OCI-LY3 (cell line): ENCODE measurements at regions not wholly inside any gene's neighbourhood (a gene's known extent, or its start where the extent isn't known, plus 50 kb on each side); places are given as distances from the start of the nearest gene placed in this dataset.

Experiments used
- EZH2phosphoT487 ChIP-seq: fragments of 200-600 bp; shearing (Covaris generic); IDR thresholded peaks from 2 replicates; pipeline ENCODE4 v1.6.1; 2018; ENCODE audit warnings: antibody characterized with exemption, mixed run types, low read depth
- TF ChIP-seq, protein P1 (sequence below): fragments of 200-600, 300-600 bp; sonication (generic); IDR thresholded peaks from 2 replicates; pipeline ENCODE4 v1.5.1; 2014; ENCODE audit warnings: antibody characterized with exemption, low read length, low read depth

DNA sequence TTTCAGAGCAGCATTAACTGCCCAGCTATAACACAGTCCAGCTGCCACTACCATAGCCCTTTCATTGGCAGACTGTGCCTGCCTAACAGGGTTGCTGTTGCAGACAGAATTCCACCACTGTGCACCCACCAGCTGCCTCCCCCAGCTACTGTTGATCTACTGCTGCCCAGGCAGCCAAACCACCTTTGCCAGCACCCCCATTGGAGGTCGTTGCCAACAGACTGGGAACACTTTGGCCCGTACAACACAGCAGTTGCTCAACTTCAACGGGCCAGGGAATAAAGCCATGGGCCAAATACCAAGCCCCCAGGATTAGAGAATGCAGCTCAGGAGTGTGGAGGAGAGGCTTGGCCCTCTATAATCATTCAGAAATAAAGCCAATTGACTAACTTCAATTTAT is 473.6 kb downstream of the CDH11 start:
- TF ChIP-seq, protein P1, sequence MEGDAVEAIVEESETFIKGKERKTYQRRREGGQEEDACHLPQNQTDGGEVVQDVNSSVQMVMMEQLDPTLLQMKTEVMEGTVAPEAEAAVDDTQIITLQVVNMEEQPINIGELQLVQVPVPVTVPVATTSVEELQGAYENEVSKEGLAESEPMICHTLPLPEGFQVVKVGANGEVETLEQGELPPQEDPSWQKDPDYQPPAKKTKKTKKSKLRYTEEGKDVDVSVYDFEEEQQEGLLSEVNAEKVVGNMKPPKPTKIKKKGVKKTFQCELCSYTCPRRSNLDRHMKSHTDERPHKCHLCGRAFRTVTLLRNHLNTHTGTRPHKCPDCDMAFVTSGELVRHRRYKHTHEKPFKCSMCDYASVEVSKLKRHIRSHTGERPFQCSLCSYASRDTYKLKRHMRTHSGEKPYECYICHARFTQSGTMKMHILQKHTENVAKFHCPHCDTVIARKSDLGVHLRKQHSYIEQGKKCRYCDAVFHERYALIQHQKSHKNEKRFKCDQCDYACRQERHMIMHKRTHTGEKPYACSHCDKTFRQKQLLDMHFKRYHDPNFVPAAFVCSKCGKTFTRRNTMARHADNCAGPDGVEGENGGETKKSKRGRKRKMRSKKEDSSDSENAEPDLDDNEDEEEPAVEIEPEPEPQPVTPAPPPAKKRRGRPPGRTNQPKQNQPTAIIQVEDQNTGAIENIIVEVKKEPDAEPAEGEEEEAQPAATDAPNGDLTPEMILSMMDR: no peak
- TF ChIP-seq EZH2phosphoT487: no peak
